NCI-H69 (cell line): ENCODE measurements at regions not wholly inside any gene's neighbourhood (a gene's known extent, or its start where the extent isn't known, plus 50 kb on each side); places are given as distances from the start of the nearest gene placed in this dataset.
A peak's percentile ranks its signal among the peaks of the same experiment; 100 is the strongest.

Experiments used
- DNase-seq: peaks from one replicate; lab custom pipeline; 2025; lab: John Stamatoyannopoulos, UW

DNA sequence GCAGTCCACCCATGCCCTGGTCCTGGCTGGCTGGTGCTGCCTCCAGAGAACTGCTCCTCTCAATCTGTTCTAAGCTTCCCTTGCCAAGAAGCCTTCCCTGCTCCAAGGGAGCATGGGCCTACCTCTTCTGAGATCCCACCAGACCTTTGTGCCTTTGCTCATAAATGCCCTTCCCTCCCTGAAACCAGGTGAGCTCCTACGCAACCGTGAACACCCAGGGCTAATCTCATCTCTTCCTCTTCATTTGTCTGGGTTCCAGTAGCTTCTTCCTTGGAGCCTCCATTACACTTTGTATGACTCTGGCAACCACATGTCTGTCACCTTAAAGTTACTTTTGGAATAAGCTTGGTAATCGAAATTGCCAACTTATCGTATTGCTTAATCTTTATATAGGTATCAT is 270.6 kb downstream of the PBX3 start:
- DNase-seq, result no peak

DNA sequence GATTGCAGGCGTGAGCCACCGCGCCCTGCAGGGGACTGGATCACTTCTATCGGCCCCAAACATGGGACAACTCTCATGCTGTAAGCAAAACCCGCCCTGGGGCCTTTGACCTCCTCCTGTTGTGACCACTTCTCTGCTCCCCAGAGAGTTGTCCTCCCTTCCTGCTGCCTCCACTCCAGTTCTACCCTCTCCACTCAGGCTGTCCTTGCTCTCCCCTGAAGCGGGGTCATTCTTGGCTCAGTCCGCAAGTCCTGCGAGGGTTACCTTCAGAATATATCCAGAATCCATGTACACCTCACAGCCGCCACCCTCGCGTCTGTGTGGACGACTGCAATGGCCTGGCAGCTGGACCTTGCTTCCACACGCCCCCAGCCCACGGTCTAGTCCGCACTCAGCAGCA is 273.7 kb downstream of the PBX3 start:
- DNase-seq, result no peak

DNA sequence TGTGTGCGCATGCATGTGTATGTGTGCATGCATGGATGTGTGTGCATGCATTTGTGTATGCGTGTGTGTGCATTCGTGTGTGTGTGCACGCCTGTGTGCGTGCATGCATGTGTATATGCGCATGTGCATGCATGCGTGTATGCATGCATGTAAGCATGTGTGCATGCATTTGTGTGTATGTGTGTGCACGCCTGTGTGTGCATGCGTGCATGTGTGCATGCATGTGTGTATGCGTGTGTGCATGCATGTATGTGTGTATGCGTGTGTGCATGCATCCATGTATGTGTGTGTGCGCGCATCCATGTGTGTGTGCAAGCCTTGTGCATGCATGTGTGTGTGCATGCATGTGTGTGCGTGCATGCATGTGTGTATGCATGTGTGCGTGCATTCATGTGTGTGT is 276.8 kb downstream of the PBX3 start:
- DNase-seq, result no peak

DNA sequence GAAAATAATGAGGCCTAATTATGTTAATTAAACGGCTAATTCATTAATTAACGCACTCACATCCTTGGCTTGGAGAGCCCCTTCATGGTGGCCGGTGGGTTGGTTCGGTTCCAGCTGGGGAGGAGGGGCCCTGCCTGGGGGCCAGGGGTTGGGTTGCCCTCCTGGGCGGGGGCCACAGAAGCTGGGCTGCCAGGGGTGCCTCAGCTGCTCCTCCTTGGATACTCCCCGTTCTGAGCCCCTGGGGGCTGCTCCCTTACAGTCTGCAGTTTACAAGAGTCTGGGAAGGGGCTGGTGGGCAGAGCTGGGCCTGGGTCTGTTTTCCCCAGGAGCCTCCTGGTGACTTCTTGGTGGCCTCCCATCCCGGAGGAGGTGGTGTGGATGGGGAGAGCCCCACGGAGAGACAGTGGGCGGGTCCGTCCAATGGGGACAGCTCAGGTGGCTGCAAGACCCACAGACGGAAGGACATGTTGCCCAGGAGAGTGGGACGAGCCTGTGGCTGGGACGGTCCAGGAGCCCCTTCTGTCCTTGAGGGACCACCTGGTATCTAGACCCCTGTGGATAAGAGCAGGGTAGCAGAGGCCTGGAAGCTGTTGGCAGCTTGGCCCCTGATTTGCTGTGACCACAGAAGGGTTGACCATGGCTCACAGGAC is 277.5 kb downstream of the PBX3 start:
- no peak for DNase-seq

DNA sequence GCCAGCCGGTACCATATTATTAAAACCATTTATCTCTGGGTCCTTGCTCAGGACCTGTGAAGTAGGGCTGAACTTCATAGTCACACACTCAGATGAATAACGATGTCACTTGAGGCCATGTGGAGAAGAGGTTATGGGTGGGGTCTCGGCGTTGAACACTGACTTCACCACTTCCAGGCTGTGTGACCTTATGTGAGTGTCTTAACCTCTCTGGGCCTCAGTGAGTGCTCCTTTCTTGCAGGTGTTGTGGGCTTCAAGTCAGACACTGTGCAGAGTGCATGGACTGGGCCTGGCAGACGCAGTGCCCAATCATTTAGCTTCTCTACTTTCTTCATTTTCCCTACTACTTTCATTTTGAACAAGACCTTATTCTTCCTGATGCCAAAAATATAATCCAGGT is 278.8 kb downstream of the PBX3 start:
- DNase-seq, result no peak

DNA sequence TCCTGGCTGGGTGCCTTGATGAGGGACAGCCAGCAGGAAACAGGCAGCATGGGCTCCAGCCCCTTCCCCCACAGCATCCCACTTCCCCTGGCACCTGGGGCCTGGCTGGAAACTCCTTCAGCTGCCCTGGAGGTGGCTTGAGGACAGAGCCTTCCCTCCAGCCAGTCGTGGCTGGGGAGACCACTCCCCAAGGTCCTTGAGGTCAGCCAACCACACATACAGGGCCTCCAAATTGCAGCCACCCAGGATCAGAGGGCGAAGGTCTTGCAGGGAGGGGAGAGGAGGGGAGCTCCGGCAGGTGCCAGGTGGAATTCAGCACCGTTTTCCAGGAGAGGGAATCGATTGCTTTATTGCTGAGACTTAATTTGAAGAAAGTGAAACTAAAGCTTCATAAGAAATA is 280.4 kb downstream of the PBX3 start:
- peak; percentile 17 for DNase-seq

DNA sequence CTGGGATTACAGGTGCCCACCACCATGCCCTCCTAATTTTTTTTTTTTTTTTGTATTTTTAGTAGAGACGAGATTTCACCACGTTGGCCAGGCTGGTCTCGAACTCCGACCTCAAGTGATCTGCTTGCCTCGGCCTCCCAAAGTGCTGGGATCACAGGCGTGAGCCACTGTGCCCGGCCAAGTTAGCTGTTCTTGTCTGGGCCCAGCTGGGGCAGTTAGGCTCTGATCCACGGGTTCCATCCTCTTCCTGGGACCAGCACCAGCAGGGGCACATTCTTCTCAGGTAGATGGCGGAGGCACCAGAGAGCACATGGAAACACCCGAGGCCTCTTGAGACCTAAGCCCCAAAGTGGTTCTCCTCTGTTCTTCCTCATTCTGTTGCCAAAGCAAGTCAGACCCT is 281.6 kb downstream of the PBX3 start:
- DNase-seq, result no peak

DNA sequence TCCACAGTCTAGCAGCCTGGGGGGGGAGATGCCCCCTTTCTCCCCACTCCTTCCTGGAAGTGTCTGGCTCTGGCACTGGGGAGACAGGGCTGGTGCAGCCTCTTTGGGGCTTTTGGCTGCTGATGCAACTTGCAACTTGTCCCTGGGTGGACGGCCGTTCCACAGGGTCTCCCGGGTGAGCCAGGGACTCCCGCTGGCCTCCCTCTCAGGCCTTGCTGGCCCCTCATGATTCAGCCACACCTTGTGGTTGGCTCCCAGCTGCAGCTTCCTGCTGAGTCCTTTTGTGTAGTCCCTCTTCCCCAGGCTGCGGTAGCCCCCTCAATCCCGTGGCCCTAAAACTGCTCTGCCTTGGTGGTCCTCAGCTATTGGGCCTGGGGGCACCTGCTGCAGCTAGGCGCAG is 283.5 kb downstream of the PBX3 start:
- no peak for DNase-seq

DNA sequence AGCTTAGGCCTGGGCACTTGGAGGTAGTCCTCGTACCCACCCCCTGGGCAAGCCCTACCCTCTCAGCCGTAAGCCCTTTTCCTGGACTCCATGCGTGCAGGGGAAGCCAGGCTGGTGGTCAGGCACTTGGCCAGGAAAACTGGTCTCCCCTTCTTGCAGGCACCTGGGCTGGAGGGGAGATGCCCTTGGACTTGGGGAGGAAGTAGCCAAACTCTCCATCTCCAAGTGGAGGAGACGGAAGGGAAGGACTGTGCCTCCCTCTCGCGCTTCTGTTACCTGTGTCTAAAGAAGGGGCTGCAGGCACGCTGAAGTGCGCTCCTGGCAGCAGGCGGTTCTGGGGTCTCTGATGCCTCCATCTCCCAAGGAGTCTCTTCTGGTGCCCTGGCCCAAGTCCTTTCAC is 283.9 kb downstream of the PBX3 start:
- no peak for DNase-seq

DNA sequence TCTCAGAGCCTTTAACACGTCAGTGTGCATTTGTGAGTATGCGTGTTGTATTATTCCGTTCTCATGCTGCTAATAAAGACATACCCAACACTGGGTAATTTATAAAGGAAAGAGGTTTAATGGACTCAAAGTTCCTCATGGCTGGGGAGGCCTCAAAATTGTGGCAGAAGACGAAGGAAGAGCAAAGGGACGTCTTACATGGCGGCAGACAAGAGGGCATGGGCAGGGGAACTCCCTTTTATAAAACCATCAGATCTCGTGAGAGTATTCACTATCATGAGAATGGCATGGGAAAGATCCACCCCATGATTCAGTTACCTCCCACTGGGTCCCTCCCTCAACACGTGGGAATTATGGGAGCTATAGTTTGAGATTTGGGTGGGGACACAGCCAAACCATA is 285.0 kb downstream of the PBX3 start:
- DNase-seq, result no peak

DNA sequence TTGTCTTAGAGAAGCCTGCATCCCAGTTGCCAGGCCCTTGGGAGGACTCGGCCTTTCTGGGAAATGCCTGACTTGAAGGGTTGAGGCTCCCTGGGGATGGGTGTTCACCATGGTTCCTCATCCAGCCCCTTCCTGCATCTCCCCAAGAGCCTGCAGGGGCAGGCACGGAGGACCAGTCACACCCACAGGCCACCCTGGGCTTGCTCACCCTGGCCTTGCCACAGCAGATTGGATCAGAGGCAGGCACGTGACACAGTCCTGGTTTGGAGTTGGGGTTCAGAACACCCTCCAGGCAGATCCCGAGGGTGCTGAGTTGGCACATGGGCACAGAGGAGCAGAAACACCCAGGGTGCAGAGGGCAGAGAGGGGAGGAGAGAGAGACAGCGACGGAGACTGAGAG is 286.1 kb downstream of the PBX3 start:
- DNase-seq, result no peak

DNA sequence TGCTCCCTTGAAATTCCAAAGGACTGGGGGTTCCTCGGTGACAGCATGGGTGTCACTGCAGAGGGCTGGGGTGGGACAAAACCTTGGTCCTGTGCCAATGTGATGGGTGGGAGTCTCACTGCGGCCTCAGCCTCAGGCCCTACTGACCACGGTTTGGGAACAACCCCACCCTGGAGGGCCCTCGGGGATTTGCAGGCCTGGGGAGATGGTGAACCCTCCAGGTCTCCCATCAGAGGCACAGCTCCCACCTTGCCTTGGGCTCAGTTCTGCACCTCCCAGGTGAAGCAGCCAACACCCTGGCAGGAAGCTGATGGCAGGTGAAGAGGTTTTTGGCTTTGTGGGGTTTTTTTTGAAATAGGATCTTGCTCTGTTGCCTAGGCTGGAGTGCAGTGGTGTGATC is 286.8 kb downstream of the PBX3 start:
- DNase-seq, result no peak

DNA sequence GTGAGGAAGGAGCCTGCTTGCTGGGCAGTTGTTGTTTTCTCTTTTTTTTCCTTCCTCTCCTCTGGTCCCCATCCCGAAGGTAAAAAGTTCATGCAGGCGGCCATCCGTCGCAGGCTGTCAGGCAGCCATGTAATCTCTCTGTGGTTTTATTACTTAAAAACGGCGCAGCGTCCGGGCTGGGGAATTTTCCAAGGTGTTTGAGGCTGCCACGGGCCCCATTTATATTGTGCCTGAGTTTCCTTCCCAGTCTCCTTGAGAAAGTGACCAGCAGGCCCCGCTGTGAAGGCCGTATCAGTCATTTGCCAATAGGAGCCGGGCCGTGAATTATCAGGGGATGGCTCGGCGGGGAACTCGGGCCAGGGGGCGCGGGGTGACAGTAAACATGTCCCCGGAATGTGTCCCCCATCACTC is 289.7 kb downstream of the PBX3 start:
- no peak for DNase-seq

DNA sequence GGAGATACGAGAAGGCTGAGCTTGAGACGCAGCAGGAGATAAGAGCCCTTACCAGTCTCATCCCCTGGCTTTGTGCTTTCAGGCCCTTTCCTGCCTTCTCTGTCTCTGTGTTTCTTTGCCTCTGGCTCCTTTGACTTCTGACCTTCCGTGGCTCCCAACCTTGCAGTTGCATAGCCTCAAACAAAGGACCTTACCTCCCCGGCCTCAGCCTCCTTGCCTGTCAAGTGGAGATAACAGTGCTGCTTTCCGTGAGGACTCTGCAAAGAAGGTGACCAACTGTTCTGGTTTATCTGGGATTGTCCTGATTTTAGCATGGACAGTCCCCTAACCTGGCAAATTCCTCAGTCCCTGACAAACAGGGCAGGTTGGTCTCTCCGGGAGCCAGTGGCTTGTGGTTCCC is 287.8 kb upstream of the MVB12B start:
- no peak for DNase-seq

DNA sequence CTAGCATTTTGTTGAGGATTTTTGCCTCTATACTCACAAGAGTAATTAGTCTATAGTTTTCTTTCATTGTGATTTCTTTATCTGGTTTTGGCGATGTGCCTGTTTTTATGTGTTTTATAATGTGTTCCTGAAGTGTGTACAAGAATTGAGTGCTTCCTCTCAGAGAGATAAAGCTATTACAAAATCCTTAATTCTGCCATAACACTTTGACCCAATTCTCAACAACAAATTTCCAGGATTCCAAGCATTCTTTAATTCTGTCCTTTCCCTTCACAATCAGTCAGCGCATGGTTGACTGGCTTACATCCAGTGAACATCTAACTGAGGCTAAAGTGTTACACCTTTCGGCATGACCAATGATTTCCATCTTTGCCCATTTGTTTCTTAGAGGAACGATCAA is 282.9 kb upstream of the MVB12B start:
- no peak for DNase-seq

DNA sequence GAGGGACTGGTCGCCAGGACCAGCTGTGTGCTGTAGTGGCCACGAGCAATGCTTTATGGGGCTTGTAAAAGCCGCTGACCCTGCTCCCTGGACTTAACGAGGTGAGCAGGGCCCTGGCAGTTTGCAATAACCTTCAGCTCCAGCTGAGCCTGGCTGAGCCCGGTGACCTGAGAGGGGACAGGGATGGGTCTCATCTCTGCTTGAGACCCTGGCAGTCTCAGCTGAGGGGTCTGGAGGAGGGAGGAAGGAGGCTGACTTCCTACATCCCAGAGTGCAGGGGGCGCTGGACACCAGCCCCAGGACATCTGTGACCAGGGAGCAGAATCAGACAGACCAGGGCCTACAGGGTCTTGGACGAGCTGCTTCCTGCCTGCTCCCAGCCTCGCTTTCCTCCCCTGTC is 277.5 kb upstream of the MVB12B start:
- DNase-seq, result no peak

DNA sequence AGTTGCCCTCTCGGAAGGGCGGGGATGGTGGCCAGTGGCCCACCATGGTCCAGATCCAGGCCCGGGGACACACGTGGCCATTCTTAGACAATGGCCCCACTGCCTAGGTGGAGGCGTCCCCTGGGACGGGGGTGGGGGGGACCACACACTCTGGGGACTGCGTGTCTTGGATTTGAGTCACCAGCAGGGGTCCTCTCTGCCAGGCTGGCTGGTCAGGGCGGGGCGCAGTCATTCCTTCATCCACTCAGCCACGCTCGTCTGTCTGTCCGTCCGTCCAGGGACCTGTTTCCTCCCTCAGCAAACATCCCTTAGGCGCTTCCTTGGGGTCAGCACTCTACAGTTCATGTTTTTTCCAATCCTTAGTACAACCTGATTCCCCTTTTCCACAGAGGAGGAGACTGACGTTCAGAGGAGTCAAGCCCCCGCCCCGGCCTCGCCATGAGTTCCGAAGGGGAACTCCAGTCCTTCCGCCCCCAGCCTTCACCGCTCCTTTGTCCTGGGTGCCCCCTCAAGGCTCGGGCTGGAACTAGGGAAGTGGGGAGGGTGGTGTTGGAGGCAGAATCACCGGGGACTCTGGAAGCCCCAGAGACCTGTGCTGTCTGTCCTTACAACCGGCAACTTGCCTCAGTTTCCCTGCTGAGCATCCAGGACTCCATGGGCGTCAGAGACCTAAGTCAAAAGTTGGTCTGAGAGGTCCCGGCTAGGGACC is 276.6 kb upstream of the MVB12B start:
- no peak for DNase-seq

DNA sequence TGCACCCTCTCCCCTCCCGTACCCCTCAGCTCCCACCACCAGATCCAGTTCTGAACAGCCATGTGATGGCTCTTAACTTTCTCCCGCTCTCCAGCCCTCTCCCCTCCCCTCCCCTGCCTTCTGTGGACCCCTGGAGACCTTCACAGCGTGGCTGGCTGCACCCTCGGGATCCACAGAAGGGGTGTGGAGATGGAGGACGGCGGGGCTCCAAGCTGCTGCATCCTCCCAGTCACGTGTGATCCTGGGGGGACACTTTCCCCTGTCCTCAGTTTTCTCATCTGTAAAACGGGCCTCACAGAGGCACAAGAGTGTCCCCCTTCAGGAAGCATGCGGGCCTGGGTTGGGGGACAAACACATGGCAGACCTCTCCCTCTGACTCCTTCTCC is 276.0 kb upstream of the MVB12B start:
- DNase-seq, result no peak

DNA sequence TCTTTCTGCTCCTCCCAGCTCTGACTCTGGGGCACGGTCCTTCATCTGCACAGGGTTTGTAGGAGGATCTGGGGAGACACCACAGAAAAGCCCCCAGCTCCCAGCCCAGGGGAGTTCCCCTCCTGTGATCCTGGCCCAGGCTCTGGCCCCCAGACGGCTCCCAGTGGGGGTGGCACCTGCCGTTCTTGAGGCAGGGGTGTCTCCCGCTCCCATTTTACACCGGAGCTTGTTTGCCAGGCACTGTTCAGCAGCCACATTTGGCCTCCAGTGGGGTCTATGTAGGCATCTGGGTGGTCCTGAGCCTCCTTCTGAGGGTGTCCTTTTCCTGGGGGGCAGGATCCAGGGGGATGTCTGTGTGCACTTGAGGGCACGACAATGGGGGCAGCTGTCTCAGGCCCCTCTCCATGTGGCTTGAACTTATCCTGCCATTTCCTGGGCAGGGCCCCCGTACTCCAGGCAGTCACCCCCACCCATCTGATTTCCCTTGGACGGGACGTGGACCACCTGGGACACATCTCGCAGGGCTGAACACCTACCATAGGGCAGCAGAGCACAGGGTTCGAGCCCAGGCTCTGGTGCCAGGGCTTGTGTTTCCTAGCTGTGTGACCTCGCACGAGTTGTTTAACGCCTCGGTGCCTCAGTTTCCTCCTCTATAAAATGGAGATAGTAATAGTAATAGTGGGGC is 275.0 kb upstream of the MVB12B start:
- no peak for DNase-seq

DNA sequence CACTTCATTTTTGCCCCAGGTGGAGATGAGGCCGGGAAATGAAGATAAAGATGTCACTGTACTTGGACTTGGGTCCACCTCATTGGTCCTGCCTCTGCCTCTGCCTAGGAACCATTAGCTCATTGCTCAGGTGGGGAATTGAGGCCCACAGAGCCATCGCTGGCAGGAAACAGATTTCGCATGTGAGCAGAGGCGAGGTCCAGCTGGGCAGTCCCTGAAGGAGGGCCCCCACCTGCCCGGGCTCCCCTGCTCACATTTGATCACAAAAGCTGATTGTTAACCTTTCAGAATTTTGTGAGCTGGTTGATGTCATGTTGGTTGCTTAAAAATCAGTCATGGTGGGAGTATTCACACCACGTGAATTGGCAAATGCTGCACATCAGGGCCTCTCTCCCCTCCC is 273.8 kb upstream of the MVB12B start:
- DNase-seq, result no peak

DNA sequence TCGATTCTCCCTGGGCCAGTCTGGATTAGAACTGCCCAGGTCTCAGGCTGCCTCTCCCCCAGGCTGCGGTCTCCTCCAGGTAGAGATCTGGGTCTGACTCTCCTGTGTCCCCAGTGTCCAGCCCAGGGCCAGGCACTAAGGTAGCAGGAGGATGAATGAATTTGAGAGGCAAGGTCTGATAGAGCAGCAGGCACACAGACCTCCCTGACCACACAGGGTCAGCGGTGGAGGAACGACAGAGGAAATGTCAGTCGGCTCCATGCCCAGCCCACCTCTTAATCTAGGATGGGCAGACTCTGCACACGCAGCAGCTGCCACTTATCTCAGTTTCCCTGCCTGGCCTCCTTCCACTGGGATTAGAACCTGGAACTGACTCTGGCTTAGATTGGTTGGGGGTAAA is 272.7 kb upstream of the MVB12B start:
- DNase-seq, result no peak

DNA sequence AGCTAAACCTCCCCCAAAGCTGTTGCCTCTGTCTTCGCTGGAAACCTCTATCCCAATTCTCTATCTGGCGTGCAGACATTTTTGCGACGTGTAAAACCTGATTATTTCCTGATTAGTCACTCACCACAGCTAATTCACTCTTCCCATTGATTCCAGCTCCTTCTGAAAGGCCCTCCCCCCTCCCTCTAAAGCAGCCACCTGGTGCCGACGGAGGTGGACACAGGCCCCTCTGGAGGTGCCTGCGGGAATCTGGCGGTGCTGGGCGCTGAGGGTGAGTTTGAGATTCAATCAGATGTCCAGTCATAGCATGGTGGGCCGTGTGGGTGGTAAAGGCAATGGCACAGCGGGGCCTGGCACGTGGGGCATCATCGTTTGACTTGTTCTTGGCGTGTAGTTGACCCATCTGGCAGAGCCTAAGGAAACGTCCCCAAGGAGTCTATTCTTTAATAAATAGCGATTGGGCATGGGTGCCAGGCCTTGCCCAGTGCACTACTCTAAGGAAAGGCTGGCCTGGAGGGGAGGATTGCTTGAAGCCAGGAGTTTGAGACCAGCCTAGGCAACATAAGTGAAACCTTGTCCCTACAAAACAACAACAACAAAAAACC is 271.1 kb upstream of the MVB12B start:
- DNase-seq, result peak; percentile 45

DNA sequence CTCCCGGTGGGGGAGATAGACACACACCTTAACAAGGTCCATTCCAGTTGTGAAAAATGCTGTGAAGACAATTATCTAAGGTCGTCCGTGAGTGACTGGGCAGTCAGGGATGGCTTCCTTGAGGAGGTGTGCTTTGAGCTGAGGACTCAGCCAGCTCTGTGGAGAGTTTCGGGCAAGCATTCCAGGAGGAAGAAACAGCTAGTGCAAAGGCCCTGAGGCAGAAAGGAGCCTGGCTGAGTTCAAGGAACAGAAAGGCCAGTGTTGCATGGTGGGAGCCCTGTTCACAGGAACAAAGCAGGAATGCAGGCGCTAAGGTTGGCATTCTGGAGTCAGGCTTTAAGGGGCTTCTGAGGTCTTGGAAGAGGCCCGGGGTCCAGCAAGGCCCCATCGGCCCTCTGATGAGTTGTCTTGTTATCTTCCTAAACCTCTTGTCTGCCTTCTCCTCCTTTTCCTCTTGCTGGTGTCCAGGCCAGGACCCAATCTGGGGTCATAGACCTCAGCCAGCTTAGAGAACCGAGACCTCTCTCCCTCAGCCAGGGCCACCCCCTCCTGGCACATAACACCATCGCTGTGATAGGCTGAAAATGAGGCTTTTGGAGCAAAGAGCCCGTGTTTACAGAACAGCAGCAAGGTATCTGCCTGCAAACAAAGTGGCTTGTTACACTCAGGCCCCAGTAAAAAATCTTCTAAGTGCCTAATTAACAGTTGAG is 270.2 kb upstream of the MVB12B start:
- DNase-seq, result peak; percentile 75
